Body of pancreas (tissue), 4 donors: ENCODE measurements at regions not wholly inside any gene's neighbourhood (a gene's known extent, or its start where the extent isn't known, plus 50 kb on each side); places are given as distances from the start of the nearest gene placed in this dataset.

Experiments used
- ATAC-seq: fragments of 150-250 bp; one replicate; pipeline ENCODE4 v1.9.1; 2016
- DNase-seq, 4 donors: peaks; one replicate each; pipeline ENCODE4 v3.0.0-alpha.2; 2019
- H3K27ac ChIP-seq, 4 donors: fragments of 200-600 bp; sonication (generic); 1 replicate in 3 of 4; 2 replicates in 1 of 4; pipeline versions ENCODE4 v1.5.1 to v1.6.1; 2016 to 2019; ENCODE audit warnings: mild to moderate bottlenecking in 1 of 4, mixed read lengths in 1 of 4, moderate library complexity in 1 of 4
- H3K27me3 ChIP-seq, 2 donors: fragments of 200-600 bp; sonication (generic); one replicate each; pipeline ENCODE4 v1.6.0; 2016; ENCODE audit warnings: mild to moderate bottlenecking in 1 of 2
- H3K36me3 ChIP-seq, 2 donors: fragments of 200-600 bp; sonication (generic); replicated peaks in 1 of 2; 2 replicates each; pipeline ENCODE4 v1.5.1; 2016; ENCODE audit warnings: low read depth in 2 of 2; ENCODE audit not compliant: insufficient read depth in 1 of 2
- H3K4me1 ChIP-seq: fragments of 200-600 bp; sonication (generic); one replicate; pipeline ENCODE4 v1.6.0; 2016
- H3K4me3 ChIP-seq, 2 donors: fragments of 200-600 bp; sonication (generic); 1 replicate in 1 of 2; 2 replicates in 1 of 2; pipeline ENCODE4 v1.5.1; 2016 to 2019
- H3K9me3 ChIP-seq, 3 donors: fragments of 200-600 bp; sonication (generic); 1 replicate in 2 of 3; 2 replicates in 1 of 3; pipeline ENCODE4 v1.5.1; 2016
- CTCF ChIP-seq, 7 experiments: fragments of 450-650 bp in 4 of 7; fragments of 200-600 bp in 3 of 7; sonication (generic) in 3 of 7; IDR thresholded peaks; one replicate each; pipeline ENCODE4 v1.5.1; 2016 to 2019; ENCODE audit warnings: antibody characterized with exemption in 7 of 7
- POLR2A ChIP-seq, 3 donors: fragments of 450-650 bp; IDR thresholded peaks; one replicate each; pipeline ENCODE4 v1.6.1; 2016; ENCODE audit warnings: antibody characterized with exemption in 3 of 3, mild to moderate bottlenecking in 2 of 3
- WGBS, 2 donors: methylation state at CpG; one replicate each; pipeline ENCODE4 v1.1.5; 2017; 5-methylcytosine and 5-hydroxymethylcytosine counted together
- intact Hi-C: fragments of 100-400 bp; cut with DNase I; formaldehyde crosslinking; loops from one replicate; pipeline ENCODE4 v1.15.1; 2023

GRCh38 chr2:118294063-118294462 is 205.8 kb downstream of the INSIG2 start:
- no peaks in the 10 kb centered on the region for H3K9me3 ChIP-seq
- H3K27ac ChIP-seq = no peak overlapping the region
- WGBS, 2 donors = 90 to 95% methylated on average over 1 of the region's 1 CpG
- no peak for ATAC-seq
- intact Hi-C loops = no loop called here
- H3K4me3 ChIP-seq = no peak overlapping the region
- TF ChIP-seq CTCF (IDR thresholded peaks at IDR 0.05) (no peak), POLR2A (IDR thresholded peaks at IDR 0.05) (no peak)
- H3K4me1 ChIP-seq = no peaks in the 10 kb centered on the region
- DNase-seq = no peak
- H3K27me3 ChIP-seq = no peaks in the 10 kb centered on the region
- no peaks in the 10 kb centered on the region for H3K36me3 ChIP-seq

DNA sequence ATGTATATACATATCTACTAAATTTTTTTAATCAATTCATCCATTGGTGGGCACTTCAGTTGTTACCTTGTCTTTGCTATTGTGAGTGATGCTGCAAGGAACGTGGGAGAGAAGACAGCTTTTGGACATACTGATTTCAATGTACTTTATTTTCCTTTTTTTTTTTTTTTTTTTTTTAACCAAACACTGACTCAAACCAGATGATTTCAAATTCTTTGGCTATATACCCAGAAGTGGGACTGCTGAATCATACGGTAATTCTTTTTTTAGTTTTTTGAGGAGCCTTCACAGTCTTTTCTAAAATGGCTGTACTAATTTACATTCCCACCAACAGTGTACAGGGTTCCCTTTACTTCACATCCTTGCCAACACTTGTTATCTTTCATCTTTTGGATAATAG is 204.7 kb downstream of the INSIG2 start:
- DNase-seq = no peak
- WGBS, 2 donors = 61 to 69% methylated on average over 2 of the region's 2 CpGs
- no peak for TF ChIP-seq CTCF (IDR thresholded peaks at IDR 0.05)
- no peak for TF ChIP-seq POLR2A (IDR thresholded peaks at IDR 0.05)
- H3K4me1 ChIP-seq = no peaks in the 10 kb centered on the region
- H3K4me3 ChIP-seq = no peak overlapping the region
- intact Hi-C loops = no loop called here
- H3K9me3 ChIP-seq = no peaks in the 10 kb centered on the region
- no peak overlapping the region for H3K27ac ChIP-seq
- ATAC-seq = no peak
- no peaks in the 10 kb centered on the region for H3K36me3 ChIP-seq
- no peaks in the 10 kb centered on the region for H3K27me3 ChIP-seq

GRCh38 chr2:118291251-118291880 is 203.1 kb downstream of the INSIG2 start:
- 76 to 79% methylated on average over 3 of the region's 3 CpGs for WGBS, 2 donors
- Histone ChIP-seq H3K4me3 (no peak overlapping the region), H3K9me3 (no peaks in the 10 kb centered on the region), H3K36me3 (no peaks in the 10 kb centered on the region), H3K27me3 (no peaks in the 10 kb centered on the region), H3K27ac (no peak overlapping the region), H3K4me1 (no peaks in the 10 kb centered on the region)
- ATAC-seq = no peak
- no peak for DNase-seq
- intact Hi-C loops = no loop called here
- TF ChIP-seq CTCF (IDR thresholded peaks at IDR 0.05) (no peak), POLR2A (IDR thresholded peaks at IDR 0.05) (no peak)

DNA sequence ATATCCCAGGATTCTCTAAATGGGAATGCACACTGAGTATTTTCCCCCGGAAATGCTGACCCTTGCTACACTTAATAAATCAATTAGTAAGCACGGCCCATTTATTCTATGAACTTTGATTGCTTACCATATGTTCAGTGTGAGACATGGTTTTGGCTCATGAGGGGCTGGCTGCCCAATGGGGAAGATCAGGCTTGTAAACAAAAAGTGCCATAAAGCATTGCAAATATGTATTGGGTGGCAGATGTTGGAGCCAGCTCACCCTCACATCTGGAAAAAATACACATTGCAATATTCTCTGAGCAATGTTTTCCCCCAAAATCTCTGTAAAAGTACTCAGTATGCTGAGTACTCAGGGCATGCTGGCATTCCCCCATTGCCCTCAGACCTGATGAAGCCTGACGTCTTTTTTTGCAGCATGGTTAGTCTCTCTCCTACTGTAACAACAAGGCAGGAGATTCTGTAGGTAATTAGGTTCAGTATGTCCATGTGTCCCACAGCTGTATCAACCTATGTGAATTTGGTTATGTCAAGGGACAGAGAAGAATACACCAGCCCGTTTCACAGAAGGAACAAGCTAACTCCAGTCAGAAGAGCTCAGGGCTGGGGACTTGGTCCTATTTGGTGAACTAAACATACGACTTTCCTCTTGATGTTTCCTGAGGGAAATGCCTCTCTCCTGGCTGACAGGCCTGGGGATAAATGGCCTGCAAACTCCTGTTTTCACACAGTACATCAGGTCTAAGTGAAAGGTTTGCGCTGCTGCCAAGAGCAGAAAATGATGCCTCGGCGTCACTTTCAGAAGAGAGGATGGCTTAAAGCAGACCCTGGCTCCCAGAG is 202.4 kb downstream of the INSIG2 start:
- ATAC-seq (no peak), DNase-seq (no peak)
- TF ChIP-seq CTCF (IDR thresholded peaks at IDR 0.05) (no peak), POLR2A (IDR thresholded peaks at IDR 0.05) (no peak)
- Histone ChIP-seq H3K9me3 (no peaks in the 10 kb centered on the region), H3K4me3 (no peak overlapping the region), H3K4me1 (no peaks in the 10 kb centered on the region), H3K27me3 (no peaks in the 10 kb centered on the region), H3K36me3 (no peaks in the 10 kb centered on the region), H3K27ac (no peak overlapping the region)
- WGBS, 2 donors = 61 to 70% methylated on average over 6 to 8 of the region's 8 CpGs
- intact Hi-C loops = no loop called here
